Stomach (tissue), 4 donors: ENCODE measurements at regions not wholly inside any gene's neighbourhood (a gene's known extent, or its start where the extent isn't known, plus 50 kb on each side); places are given as distances from the start of the nearest gene placed in this dataset.

Source experiments
- CTCF ChIP-seq, 7 experiments: fragments of 450-650 bp in 4 of 7; fragments of 200-600 bp in 3 of 7; sonication (generic) in 3 of 7; IDR thresholded peaks; one replicate each; pipeline ENCODE4 v1.5.1; 2016 to 2019; ENCODE audit warnings: antibody characterized with exemption in 7 of 7, control low read depth in 2 of 7, mild to moderate bottlenecking in 1 of 7
- EP300 ChIP-seq: sonication (generic); formaldehyde crosslinking; IDR thresholded peaks from one replicate; pipeline ENCODE4 v1.6.1; 2017; ENCODE audit warnings: antibody characterized with exemption
- POLR2A ChIP-seq, 4 donors: fragments of 450-650 bp; IDR thresholded peaks; one replicate each; pipeline ENCODE4 v1.6.1; 2016; ENCODE audit warnings: antibody characterized with exemption in 4 of 4, control low read depth in 2 of 4, mild to moderate bottlenecking in 1 of 4, moderate library complexity in 1 of 4

- TF ChIP-seq CTCF (IDR thresholded peaks at IDR 0.05) (no peak), POLR2A (IDR thresholded peaks at IDR 0.05) (no peak), EP300 (no peak)
Measured at GRCh38 chr12:131250028-131250950, 296.6 kb downstream of the ADGRD1 start.
